Cardiac fibroblast (primary cell): ENCODE measurements at regions not wholly inside any gene's neighbourhood (a gene's known extent, or its start where the extent isn't known, plus 50 kb on each side); places are given as distances from the start of the nearest gene placed in this dataset.

Experiments used
- DNase-seq, 2 donors: peaks; one replicate each; pipeline versions ENCODE4 v3.0.0 to v3.0.0-alpha.2; 2010; ENCODE audit warnings: low read depth in 2 of 2
- H3K4me3 ChIP-seq, 2 donors: replicated peaks in 1 of 2; 1 replicate in 1 of 2; 2 replicates in 1 of 2; pipeline ENCODE4 v1.5.1; 2011; ENCODE audit warnings: low read depth in 2 of 2, low read length in 2 of 2, mild to moderate bottlenecking in 2 of 2, moderate library complexity in 1 of 2
- CTCF ChIP-seq: IDR thresholded peaks from one replicate; pipeline ENCODE4 v1.5.1; 2011; ENCODE audit warnings: low read depth, mild to moderate bottlenecking, low read length, inconsistent platforms

GRCh38 chr10:34869135-34869836 is 54.2 kb upstream of the PARD3 start:
- H3K4me3 ChIP-seq = no peak overlapping the region
- no peak for DNase-seq
- TF ChIP-seq CTCF = no peak

GRCh38 chr10:34868589-34868988 is 53.5 kb upstream of the PARD3 start:
- TF ChIP-seq CTCF = no peak
- DNase-seq = no peak
- H3K4me3 ChIP-seq = no peak overlapping the region

- no peak overlapping the region for H3K4me3 ChIP-seq
- DNase-seq = no peak
- TF ChIP-seq CTCF = no peak
Observed at GRCh38 chr10:34866848-34867247, 51.8 kb upstream of the PARD3 start.
